Astrocyte (in vitro differentiated cells and primary cell): ENCODE measurements at regions not wholly inside any gene's neighbourhood (a gene's known extent, or its start where the extent isn't known, plus 50 kb on each side); places are given as distances from the start of the nearest gene placed in this dataset.
"Not testable (repeated sequence)": the region's sequence is repeated elsewhere in the genome, so short reads cannot be mapped to it uniquely, and the experiment has no call there.

Source experiments
- EZH2 ChIP-seq: IDR thresholded peaks from 2 replicates; pipeline ENCODE4 v1.6.1; 2012; ENCODE audit warnings: mild to moderate bottlenecking, low read length, inconsistent platforms; ENCODE audit not compliant: insufficient read depth
- TF ChIP-seq, protein P1 (sequence below): IDR thresholded peaks from 2 replicates; pipeline ENCODE4 v1.5.1; 2011; ENCODE audit warnings: low read depth, mild to moderate bottlenecking, inconsistent platforms, low read length, moderate library complexity; ENCODE audit not compliant: insufficient read depth

DNA sequence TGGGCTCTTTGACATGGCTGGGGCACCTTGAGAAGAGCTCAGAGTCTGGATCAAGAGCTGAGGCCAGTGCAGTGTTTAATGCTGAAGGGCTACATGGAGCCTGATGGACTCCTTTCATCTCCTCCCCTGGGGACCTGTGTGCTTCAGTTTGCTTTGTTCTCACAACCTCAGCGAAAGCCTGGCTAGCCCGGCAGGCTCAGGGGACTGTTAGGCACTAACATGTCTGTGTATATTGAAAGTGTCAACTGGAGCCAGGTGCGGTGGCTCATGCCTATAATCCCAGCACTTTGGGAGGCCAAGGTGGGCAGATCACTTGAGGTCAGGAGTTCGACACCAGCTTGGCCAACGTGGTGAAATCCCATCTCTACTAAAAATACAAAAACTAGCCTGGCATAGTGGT is 194.5 kb downstream of the C1orf94 start:
- TF ChIP-seq, protein P1, sequence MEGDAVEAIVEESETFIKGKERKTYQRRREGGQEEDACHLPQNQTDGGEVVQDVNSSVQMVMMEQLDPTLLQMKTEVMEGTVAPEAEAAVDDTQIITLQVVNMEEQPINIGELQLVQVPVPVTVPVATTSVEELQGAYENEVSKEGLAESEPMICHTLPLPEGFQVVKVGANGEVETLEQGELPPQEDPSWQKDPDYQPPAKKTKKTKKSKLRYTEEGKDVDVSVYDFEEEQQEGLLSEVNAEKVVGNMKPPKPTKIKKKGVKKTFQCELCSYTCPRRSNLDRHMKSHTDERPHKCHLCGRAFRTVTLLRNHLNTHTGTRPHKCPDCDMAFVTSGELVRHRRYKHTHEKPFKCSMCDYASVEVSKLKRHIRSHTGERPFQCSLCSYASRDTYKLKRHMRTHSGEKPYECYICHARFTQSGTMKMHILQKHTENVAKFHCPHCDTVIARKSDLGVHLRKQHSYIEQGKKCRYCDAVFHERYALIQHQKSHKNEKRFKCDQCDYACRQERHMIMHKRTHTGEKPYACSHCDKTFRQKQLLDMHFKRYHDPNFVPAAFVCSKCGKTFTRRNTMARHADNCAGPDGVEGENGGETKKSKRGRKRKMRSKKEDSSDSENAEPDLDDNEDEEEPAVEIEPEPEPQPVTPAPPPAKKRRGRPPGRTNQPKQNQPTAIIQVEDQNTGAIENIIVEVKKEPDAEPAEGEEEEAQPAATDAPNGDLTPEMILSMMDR = not testable (repeated sequence)
- not testable (repeated sequence) for TF ChIP-seq EZH2
